ENCODE measurements at regions not wholly inside any gene's neighbourhood (a gene's known extent, or its start where the extent isn't known, plus 50 kb on each side); places are given as distances from the start of the nearest gene placed in this dataset.

DNA sequence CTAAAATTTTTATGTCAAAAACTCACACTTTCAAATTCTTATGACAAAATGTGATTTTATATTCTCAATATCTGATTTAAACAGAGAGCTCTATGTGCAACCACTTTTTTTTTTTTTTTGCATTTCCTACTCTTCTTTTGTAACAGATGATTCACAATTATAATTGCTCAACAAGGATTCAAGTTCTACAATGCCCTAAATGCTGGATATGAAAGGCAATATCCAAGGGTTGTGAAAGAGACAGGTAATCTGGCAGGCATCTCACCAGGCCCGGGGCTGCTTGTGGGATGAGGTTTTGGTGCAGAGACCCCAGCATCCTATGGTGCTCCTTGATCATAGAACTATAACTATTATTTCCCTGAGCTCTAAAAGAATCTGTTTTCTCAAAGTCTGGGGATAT is 363.6 kb upstream of the NBEA start:
- Histone ChIP-seq H3K27ac (no peak overlapping the region), H3K4me3 (no peak overlapping the region)
- TF ChIP-seq, protein P1, sequence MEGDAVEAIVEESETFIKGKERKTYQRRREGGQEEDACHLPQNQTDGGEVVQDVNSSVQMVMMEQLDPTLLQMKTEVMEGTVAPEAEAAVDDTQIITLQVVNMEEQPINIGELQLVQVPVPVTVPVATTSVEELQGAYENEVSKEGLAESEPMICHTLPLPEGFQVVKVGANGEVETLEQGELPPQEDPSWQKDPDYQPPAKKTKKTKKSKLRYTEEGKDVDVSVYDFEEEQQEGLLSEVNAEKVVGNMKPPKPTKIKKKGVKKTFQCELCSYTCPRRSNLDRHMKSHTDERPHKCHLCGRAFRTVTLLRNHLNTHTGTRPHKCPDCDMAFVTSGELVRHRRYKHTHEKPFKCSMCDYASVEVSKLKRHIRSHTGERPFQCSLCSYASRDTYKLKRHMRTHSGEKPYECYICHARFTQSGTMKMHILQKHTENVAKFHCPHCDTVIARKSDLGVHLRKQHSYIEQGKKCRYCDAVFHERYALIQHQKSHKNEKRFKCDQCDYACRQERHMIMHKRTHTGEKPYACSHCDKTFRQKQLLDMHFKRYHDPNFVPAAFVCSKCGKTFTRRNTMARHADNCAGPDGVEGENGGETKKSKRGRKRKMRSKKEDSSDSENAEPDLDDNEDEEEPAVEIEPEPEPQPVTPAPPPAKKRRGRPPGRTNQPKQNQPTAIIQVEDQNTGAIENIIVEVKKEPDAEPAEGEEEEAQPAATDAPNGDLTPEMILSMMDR (IDR thresholded peaks at IDR 0.05) = no peak
- DNase-seq (ENCODE audit: low spot score) = no peak

DNA sequence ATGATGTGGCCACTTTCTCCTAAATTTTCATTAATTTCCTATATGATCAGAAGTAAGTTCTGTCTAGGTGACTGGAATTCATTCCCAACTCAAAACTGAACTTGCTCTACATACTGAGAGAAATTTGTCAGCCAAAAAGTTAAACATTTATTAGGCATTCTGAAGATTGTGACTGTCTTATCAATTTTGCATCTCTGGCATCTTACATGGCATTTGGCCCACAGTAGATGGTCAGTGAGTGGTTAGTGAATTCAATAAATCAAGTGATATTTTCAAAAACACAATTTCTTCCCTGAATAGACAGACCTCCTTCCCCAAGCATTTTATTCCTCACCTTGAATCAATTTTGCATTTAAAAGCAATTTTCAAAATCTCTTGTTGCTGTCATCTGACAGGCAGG is 363.2 kb upstream of the NBEA start:
- Histone ChIP-seq H3K4me3 (no peak overlapping the region), H3K27ac (no peak overlapping the region)
- no peak for DNase-seq (ENCODE audit: low spot score)
- TF ChIP-seq, protein P1 (IDR thresholded peaks at IDR 0.05) = no peak

GRCh38 chr13:34583181-34583580 is 358.9 kb upstream of the NBEA start:
- no peak for DNase-seq (ENCODE audit: low spot score)
- no peak overlapping the region for H3K4me3 ChIP-seq
- no peak overlapping the region for H3K27ac ChIP-seq
- TF ChIP-seq, protein P1 (IDR thresholded peaks at IDR 0.05) = no peak

DNA sequence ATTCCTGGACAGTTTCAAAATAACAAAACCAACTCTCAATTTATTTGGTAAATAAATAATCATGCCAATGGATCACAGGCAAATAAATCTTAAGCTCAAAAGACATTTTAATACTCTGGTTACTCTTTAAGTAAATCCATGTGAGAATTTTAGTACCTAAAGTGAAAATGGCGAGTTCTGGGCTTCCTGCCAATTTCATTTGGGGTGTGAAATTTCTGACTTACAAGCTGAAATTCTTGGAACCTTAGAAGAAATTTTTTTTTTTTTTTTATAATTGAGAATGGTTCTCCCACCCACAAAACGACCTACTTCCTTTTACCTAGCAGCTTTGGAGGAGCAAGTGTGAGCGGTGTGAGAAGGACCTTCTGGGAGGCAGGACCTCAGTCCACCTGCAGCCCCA is 354.5 kb upstream of the NBEA start:
- Histone ChIP-seq H3K4me3 (no peak overlapping the region), H3K27ac (no peak overlapping the region)
- TF ChIP-seq, protein P1 (IDR thresholded peaks at IDR 0.05) = no peak
- DNase-seq (ENCODE audit: low spot score) = no peak

- Histone ChIP-seq H3K27ac (no peak overlapping the region), H3K4me3 (no peak overlapping the region)
- TF ChIP-seq, protein P1 (IDR thresholded peaks at IDR 0.05) = no peak
- DNase-seq (ENCODE audit: low spot score) = no peak
These were observed 353.7 kb upstream of the NBEA start for GRCh38 chr13:34588362-34588761.

GRCh38 chr13:34589581-34589980 is 352.5 kb upstream of the NBEA start:
- Histone ChIP-seq H3K4me3 (no peak overlapping the region), H3K27ac (no peak overlapping the region)
- no peak for DNase-seq (ENCODE audit: low spot score)
- TF ChIP-seq, protein P1 (IDR thresholded peaks at IDR 0.05) = no peak

DNA sequence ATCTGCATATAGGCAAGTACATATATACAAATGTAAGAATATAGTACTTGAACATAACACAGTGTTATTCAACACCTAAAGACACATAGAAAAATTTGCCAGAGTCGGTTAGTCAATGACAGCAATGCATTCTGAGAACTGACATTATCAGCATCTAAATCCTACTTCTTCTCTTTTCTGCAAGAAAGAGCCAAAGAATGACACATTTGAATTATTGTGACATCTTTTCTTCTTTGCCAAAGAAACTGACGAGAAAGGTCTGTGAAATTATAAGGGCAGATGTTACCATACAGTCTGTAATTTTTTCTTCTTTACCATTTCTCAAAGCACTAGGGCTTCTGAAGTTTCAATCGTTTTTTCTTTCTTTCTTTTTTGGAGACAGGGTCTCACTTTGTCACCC is 350.9 kb upstream of the NBEA start:
- DNase-seq (ENCODE audit: low spot score) = no peak
- H3K27ac ChIP-seq = no peak overlapping the region
- TF ChIP-seq, protein P1 (IDR thresholded peaks at IDR 0.05) = no peak
- no peak overlapping the region for H3K4me3 ChIP-seq

Measured in coronary artery (tissue), 2 donors.